SW480 (cell line): ENCODE measurements at regions not wholly inside any gene's neighbourhood (a gene's known extent, or its start where the extent isn't known, plus 50 kb on each side); places are given as distances from the start of the nearest gene placed in this dataset.

ENCODE experiments used
- DNase-seq: peaks from one replicate; pipeline ENCODE4 v3.0.0-alpha.2; 2016; ENCODE audit warnings: low spot score

DNA sequence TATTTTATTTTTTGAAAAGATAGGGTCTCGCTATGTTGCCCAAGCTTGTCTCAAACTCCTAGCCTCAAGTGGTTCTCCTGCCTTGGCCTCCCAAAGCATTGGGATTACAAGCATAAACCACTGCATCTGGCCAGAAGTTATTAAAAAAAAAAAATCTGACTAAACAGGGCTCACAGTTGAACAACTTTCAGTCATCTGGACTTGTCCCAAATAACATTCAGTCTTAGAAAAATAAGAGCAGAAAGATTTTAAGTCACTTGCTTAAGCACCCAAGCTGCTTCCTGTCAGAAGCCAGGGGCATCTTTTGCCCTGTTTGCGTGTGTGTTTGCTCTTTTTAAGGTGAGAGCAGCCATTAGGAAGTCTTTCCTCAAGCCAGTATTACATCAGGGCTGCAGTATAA lies 286.8 kb downstream of the LMO4 start:
- DNase-seq = no peak

DNA sequence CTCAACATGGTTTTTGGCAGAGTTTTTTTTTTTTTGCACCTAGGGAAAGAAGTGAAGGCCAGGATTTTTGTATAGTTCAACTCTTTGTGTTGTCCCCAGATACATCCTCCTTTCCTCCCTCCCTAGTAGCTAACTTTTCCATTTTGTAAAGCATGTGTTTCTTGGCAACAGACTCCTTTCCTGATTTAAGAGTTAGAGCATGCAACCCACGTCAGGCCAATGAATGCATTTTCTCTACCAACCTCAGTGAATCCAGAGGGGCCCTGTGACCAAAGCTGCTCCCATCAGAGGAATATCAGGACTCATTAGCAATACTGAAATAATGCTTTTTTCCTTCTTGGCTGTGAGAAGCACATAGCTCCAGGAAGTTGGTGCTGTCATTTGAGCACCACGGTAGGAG lies 287.2 kb downstream of the LMO4 start:
- DNase-seq = no peak

DNA sequence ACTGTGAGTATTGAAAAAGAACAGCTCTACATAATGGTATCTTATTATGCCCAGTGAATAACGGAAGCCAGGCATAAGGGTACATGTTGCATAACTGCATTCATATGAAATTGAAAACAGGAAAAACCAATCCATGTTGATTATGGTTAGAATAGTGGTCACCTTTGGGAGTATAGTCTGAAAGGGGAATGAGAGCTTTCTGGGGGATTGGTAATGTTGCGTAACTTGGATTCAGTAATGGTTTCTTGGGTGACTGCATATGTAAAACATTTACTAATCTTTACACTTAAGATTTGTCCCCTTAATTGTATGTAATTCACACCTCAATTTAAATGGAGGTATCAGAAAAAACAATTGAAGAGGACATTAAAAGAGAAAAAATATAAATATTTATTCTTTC lies 292.1 kb downstream of the LMO4 start:
- no peak for DNase-seq

DNA sequence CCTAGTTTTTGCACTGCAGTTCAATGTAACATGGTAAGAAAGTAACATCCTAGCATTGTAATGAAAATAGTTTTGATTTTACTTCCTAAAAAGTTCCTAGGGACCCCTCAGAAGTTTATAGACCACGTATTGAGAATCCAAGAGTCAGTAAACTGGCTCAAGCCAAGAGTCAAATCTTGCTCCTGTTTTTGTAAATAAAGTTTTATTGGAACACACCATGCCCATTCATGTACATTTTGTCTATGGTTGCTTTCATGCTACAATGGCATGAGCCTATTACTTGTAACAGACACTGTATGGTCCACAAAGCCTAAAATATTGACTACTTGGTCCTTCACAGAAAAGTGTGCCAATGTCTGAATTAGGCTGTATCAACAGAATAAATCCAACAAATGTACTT lies 301.0 kb downstream of the LMO4 start:
- DNase-seq = no peak

DNA sequence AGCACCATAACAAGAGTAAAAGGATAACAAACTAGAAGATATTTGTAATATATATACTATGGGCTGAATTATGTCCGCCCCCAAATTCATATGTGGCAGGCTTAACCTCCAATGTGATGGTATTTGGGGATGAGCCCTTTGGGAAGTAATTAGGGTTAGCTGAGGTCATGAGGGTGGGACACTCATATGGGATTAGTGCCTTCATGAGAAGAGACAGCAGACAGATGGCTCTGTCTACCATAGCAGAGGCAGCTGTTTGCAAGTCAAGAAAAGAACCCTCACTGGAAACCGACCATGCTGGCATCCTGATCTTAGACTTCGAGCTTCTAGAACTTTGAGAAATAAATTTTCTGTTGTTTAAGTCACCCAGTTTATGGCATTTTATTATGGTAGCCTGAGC lies 303.6 kb downstream of the LMO4 start:
- no peak for DNase-seq

DNA sequence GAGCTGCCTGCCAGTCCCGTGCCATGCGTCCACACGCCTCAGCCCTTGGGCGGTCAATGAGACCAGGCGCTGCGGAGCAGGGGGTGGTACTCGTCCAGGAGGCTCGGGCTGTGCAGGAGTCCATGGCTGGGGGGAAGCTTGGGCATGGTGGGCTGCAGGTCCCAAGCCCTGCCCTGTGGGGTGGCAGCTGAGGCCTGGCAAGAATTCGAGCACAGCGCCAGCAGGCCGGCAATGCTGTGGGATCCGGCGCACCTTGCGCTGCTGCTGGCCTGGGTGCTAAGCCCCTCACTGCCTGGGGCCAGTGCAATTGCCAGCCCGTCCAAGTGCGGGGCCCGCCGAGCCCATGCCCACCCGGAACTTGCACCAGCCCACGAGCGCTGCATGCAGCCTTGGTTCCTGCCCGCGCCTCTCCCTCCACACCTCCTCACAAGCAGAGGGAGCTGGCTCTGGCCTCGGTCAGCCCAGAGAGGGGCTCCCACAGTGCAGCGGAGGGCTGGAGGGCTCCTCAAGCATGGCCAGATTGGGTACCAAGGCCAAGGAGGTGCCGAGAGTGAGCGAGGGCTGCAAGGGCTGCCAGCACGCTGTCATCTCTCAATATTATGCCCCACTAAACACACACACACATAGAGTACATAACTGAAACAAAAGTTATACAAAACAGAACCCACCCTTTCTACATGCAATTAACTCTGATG lies 307.7 kb downstream of the LMO4 start:
- DNase-seq = no peak

DNA sequence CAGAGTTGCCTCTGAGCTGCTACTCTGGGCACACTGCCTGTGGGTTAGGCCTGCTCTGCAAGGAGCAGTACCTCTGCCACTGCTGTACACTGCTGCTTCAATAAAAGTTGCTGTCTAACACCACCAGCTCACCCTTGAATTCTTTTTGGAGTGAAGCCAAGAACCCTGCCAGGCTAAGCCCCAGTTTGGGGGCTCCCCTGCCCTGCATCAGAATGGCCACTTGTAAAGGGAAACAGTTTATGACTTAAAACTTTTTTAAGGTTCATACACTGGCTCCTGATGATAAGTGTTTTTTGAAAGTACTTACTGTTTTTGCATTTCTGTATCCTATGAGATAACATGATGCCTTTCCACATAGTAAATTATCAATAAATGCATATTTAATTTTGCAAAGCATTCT lies 310.0 kb downstream of the LMO4 start:
- no peak for DNase-seq

DNA sequence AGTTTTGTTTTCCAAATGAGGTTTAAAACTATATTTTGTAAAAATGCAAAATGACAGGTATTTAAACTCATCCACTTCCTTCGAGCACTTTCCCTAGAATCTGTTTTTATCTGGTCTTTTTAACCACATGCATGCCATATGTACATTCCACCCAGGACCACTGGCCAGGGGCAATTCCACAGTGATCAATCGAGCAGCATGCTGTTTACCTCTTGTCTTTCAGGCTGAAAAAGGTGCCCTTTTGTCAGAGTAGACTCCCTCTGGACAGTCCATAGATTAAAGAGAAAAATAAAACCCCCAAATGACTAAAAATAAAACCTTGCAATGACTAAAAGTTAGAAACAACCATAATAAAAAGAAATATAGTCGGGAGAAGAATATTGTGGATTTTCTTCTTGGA lies 313.3 kb downstream of the LMO4 start:
- DNase-seq = no peak

DNA sequence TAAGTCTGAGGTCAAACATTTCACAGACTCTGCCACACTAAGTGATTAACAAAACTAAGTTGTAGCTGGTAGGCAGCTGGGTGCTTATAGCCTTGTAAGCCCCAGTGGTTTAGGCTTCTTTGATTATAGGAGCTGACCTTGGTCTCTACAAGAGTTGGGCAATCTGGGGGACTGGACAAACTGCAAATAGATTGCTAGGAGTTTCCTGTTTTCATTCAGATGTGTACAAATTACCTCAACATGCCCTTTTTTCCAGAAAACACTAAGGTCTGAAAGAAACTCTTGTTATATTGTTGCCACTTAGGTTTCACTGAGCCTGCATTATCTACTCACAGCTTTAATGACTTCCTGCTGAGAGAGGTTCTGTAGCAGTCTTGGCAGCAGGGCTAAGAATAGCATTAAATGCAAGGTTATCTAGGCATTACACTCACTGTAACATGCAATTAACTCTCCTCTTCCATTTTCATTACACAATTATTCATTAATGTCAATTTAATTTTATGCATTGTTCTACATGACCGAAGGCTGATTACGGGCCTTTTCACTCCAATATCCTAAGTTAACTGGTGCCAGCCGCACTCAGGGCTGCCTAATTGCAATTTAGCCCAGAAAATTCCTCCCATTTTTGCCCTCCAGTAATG lies 314.0 kb downstream of the LMO4 start:
- no peak for DNase-seq

DNA sequence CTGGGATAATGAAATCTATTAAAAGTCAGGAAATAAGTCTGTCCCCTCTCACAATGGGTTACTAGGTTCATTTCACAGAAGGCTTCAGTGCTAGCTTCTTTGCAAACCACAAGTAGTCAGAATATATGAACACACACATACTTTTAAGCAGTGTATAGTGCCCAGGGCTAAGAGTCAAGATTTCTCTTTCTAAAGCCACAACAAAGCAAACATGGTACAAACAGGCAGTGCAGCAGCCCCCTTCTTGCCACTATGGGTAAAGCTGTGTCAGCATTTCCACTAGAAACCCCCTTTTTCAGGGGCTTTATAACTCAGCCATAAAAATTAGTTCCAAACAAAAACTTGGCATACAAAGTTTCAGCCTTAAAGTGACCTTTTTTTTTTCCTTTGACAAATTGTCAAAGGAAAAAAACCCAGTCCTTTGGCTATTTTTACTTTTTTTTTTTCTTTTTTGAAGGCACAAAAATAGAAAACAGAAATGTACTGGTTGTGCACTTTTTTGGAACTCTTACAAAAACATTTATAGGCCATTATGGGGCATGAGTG lies 315.4 kb downstream of the LMO4 start:
- no peak for DNase-seq

DNA sequence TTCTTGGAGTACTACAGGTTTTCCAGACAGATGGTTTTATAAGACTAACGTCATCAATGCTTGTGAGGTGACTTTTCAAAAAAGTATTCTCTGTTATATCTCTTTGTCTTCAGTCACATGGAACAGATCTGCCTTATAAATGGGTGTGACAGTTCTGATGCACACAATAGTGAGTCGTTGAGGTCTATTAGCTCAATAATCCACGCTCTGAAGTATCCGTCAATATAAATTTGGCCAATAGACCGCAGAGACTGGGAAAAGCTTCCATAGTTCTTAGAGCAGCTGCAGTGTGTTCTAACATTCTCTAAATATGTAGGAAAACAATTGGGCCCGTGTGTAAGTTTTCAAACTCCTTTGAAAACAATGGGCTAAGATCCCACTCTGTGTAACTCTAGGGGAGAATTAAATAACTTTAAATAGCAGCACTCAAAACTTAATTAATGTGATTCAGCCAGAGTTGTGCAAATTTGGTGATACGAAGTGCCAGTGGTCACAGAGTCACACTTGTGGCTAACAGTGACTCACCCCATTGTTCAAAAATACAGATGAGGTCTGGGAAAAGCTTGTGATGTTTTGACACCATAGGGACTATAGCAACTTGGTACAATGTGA lies 316.0 kb downstream of the LMO4 start:
- peak; percentile 85 for DNase-seq

DNA sequence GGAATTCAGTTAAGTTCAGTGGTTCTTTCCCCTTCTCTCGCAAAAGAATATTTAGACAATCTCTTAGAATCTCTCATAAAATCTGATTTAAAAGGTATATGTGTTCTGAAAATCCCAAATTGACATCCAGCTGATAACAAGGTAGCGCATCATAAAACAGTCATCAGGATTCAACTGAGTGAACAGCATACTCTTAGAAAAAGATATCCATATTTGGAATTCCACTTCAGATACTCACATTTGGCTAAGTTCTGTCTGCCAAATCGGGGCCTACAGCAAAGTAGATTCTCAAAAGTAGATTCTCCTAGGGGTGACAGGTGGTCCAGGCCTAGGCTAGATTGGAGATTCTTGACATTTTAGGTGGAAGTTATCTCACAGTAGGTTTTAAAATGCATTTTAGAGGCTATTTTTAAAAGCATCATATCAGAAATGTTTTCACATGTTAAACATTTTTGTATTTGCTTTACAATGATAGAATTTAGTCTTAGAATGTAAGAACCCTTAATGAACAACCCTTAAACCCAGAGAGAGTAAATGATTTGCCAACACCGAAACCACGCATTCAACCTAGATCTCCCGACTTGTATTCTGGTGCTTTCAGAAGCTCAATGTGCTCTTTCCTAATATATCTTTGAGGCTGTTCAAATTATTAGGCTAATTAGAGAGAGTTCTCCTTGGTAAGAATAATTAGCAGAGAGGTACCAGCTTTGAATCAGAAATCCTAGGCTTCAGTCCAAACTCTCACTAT lies 318.9 kb downstream of the LMO4 start:
- no peak for DNase-seq

DNA sequence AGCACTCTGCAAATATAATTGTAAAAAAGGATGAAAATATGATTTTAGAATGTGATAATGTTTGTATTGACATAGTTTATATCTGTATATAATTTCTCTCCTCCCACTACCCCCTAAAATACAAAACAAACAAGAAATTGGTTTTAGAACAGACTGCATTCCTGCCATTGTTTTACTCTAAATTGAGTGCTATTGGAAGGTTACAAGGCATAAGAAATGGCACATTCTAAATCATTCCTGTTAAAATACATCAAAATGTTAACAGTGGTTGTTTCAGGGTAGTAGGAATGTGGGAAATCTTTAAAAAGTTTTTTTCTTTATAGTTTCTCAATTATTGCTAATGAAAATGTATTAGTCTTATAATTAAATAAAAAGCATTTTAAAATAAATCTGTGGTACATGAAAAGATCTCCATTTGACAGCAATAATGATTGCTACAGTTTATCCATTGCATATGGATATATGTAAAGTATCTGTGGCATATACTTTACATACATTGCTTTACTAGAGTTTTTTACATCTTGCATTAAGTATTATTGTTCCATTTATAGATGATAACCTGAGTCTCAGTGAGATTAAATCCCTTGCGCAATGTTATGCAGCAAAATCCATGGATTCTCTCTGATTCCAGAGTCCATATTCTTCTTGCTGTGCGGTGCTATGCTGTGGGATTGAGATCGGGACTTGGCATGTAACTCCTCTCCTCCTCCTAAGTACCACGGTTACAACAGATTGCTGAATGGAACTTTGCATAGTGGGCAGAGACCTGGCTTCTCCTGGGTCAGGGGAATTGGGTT lies 319.8 kb downstream of the LMO4 start:
- DNase-seq = no peak

DNA sequence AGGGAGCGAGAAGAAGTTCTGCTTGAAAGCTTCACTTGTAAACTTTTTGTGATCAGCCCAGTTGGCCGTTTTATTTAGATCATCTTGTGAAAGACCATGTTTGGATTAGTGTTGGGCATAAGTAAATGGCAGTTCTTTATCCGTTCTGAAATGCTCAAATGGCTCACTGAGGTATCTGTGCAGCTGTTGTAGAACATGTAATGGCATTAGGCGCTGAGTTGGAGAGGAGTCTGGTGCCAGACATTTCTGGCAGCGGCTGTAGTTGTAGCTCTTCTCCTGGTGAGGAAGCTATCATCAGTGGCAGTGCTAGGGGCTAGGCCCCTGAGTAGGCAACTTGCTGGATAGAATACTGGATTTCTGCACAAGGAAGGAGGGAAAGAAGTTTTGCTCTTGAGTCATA lies 321.6 kb downstream of the LMO4 start:
- no peak for DNase-seq

DNA sequence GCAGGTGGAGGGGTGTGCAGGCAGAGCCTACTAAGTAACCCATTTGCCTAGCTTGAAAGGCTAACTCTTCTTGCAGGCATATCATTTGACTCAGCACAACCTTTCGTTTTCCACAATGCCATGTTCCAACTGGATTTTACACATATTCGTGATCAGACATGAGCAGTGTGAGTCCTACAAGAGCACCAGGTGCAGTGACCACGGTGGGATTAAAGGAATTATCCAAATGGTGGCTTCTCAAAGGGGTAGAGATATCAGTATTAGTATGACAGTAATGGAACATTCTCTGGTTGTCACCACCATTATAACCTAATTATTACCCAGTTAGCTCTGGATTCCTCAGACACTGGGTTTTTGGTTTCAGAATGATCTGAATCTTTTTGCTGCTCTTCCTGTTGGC lies 323.5 kb downstream of the LMO4 start:
- no peak for DNase-seq

DNA sequence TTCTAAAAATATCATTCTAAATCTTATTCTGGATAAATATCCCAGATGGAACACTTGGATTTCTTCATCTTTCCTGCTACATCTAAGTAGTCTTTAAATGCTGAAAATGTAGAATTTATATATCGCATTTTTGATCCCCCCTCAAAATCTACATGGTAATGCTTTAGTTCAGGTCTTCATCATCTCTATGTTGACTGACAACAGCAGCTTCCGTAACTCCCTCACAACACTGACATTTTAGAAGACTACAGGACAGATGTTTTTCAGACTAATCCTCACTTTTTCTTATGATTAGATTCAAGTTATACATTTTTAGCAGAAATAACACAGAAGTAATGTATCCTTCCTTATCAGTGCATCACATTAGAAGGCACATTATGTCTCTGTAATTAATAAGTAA lies 336.5 kb downstream of the LMO4 start:
- DNase-seq = no peak

DNA sequence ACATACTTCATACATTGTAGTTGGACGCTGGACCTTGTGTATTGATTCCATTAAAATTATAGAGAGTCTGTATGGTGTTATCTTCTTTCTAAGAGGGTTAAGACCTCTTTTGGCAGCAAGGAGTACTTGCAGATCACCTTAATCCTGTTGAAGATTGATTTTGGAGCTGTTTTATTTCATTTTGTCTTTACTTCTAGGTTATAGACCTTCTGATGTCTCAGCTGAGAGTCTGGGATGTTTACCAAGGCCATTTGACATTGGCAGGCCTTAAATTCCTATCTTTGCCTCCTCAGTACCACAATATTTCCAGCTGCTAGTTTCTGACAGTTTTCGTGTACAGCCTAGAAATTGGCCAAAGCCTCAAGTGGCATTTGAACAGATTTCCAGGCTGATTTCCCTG lies 338.0 kb downstream of the LMO4 start:
- no peak for DNase-seq

DNA sequence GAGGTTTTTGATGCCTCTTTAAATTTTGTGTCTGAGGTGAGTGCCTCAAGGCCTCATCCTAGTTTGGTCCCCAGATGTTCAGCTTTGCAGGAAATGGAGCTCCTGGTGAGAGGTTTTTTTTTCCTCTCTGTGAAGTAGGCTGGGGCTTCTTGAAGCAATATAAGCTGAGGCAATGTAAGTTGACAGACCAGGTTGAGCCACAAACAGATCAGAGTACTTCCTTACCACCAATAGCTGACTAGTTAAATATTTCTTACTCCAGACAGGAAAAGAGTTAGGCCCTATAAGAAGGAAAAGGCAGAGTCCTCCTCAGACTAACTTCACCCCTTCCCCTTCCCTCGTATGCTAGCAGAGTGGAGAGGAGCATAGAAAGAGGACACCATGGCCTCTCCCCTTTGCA lies 341.0 kb downstream of the LMO4 start:
- no peak for DNase-seq

DNA sequence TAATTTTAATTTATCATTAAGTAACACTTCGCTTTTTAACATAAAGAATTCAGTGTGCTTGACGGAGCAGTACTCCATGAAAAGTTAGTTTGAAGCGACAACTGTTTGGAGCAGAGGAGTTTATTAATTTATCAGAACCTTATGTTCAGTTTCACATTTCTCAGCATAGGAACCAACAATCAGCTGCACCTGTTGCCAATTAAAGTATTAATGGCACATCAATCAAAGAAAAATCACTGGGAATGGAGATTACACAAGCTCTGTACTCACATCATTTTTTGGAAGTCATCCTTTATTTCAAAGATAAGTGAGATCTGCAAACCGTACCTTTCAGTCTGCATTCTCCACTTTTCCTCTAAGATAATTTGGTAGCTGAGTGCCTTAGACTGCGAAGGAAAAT lies 344.6 kb downstream of the LMO4 start:
- no peak for DNase-seq

DNA sequence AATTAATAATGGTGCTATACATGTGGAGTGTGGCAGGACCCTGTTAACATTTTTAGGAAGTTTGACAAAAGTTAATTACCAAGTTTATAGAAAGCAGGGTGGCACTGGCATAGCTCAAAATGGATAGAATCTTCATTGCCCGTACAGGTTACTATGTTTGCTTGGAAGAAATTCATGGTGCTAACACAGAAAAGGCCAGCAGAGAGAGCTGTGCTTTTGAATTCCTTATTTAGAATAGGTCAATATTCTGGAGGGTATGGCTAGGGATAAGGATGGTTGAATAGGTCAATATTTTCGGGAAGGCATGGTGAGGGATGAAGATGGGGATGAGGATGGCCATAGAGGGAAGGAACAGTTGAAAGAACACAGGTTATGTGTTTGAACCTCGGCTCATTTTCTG lies 345.1 kb downstream of the LMO4 start:
- no peak for DNase-seq

DNA sequence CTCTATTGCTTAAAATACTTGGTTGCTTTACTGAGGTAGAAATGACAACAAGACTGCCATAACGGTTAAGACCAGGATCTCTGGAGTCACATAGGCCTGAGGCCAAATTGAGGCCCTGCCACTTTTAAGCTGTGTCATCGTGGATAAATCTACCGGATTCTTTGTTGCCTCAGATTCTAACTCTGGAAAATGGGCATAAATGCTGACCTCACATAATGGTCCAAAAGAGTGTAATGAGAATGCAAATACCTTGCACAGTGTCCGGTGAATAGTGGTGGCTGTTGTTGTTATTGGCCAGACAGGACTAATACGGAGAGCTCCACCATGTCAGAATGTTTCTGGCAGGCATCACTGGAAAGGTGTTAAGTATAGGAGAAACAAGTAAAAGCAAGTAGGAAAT lies 346.1 kb downstream of the LMO4 start:
- DNase-seq = no peak

DNA sequence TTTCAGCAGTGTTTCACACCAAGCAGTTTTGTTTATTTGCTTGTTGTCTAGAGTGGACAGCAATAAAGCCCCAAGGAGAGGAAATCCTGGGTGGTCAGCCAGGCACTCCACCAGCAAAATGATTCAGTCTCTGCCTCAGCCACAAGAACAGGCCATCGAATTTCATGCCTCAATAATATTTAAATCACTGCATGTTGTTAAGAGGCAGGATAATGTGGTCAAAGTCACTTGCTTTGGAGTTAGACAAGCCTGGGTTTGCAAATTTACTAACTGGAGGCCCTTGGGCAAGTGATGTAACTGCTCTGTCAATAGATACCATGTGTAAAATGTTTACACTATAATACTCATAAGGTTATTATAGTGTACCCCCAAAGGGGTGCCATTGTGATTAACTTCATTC lies 349.6 kb downstream of the LMO4 start:
- DNase-seq = no peak
